KOPT-K1 (cell line): ENCODE measurements at regions not wholly inside any gene's neighbourhood (a gene's known extent, or its start where the extent isn't known, plus 50 kb on each side); places are given as distances from the start of the nearest gene placed in this dataset.

Experiments used
- H3K27ac ChIP-seq: fragments of 200-600 bp; sonication (generic); 2 replicates; pipeline ENCODE4 v1.5.1; 2016; ENCODE audit warnings: antibody characterized with exemption, mild to moderate bottlenecking, low read depth, low read length; ENCODE audit not compliant: poor library complexity, severe bottlenecking
- H3K36me3 ChIP-seq: fragments of 200-600 bp; sonication (generic); 2 replicates; pipeline ENCODE4 v1.5.1; 2017; ENCODE audit warnings: antibody characterized with exemption, mild to moderate bottlenecking, low read length, moderate library complexity; ENCODE audit not compliant: insufficient read depth
- H3K9me3 ChIP-seq: fragments of 200-600 bp; sonication (generic); 2 replicates; pipeline ENCODE4 v1.5.1; 2017; ENCODE audit warnings: antibody characterized with exemption, low read length, mild to moderate bottlenecking; ENCODE audit not compliant: insufficient read depth, poor library complexity, severe bottlenecking

DNA sequence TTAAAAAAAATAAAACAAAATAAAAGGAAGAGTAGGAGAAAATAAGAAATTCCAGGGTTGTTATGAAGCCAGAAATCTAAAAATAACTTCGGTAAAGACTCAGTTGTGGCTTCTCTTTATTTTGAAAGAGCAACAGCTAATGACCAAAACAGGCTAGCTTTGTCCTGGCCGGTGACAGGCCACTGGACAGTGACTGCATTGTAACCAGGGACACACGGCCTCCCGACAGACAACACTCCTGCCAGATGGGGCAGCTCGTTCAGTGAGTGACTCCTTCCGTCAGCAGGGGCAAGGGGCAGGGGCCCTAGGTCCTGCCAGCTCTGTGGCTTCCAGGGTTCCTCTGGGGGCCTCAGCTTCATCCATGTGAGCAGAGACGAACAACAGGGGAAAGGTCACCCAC, 173.4 kb downstream of the KATNAL1 start:
- H3K36me3 ChIP-seq = no peaks in the 10 kb centered on the region
- no peaks in the 10 kb centered on the region for H3K9me3 ChIP-seq
- H3K27ac ChIP-seq = no peak overlapping the region

DNA sequence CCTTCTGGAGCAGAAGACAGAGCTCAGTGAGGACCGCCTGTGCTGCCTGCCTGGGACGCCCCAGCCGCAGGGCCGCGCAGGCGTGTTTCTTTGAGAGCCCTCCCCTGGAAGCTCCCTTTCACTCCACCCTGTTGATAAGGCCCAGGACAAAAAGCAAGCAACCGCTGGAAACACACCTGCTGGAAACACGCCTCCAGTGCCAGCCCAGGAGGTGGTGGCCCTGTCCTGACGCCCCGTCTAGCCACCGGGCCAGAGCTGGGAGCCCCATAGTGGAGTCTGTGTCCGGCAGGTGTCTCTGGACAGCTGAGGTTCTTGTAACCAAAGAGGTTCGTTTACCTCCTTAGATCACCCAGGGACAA, 173.8 kb downstream of the KATNAL1 start:
- H3K36me3 ChIP-seq = no peaks in the 10 kb centered on the region
- H3K27ac ChIP-seq = no peak overlapping the region
- H3K9me3 ChIP-seq = no peaks in the 10 kb centered on the region

- peak overlapping the region; percentile 58 for H3K27ac ChIP-seq
- no peaks in the 10 kb centered on the region for H3K9me3 ChIP-seq
- no peaks in the 10 kb centered on the region for H3K36me3 ChIP-seq
These were observed 174.5 kb downstream of the KATNAL1 start for GRCh38 chr13:30132623-30133553.

- Histone ChIP-seq H3K9me3 (no peaks in the 10 kb centered on the region), H3K27ac (no peak overlapping the region), H3K36me3 (no peaks in the 10 kb centered on the region)
These were observed 177.9 kb downstream of the KATNAL1 start for GRCh38 chr13:30129411-30129810.

- Histone ChIP-seq H3K36me3 (no peaks in the 10 kb centered on the region), H3K9me3 (no peaks in the 10 kb centered on the region), H3K27ac (no peak overlapping the region)
These were observed 178.8 kb downstream of the KATNAL1 start for GRCh38 chr13:30128591-30128990.

- H3K9me3 ChIP-seq = no peaks in the 10 kb centered on the region
- no peak overlapping the region for H3K27ac ChIP-seq
- H3K36me3 ChIP-seq = no peaks in the 10 kb centered on the region
These were observed 179.3 kb downstream of the KATNAL1 start for GRCh38 chr13:30128095-30128494.

DNA sequence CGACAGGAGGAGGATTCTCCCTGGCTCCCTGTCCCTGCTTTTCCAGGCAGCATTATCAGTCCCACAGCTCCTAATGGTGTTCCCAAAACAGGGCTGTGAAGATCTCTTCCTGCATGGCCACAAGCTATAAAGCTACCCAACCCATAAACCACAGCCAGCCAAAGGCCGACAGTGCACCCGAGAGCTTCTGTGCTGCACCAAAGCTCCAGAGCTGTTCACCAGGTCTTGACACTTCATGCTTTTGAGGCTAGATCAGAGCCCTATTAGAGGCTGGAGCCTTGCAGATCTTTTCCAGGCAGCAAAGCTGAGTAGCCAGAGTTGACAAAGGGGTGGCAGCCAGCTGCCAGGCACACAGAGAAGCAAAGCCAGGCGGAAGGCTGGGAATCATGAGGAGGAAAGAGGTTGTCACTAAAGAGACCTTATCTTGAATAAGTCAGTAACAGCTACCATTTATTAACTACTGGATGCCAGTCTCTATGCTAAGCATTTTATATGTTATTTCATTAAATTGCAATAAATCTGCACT, 180.4 kb downstream of the KATNAL1 start:
- Histone ChIP-seq H3K36me3 (no peaks in the 10 kb centered on the region), H3K27ac (no peak overlapping the region), H3K9me3 (no peaks in the 10 kb centered on the region)

- Histone ChIP-seq H3K9me3 (no peaks in the 10 kb centered on the region), H3K27ac (no peak overlapping the region)
These were observed 181.8 kb downstream of the KATNAL1 start for GRCh38 chr13:30125422-30126073.

GRCh38 chr13:30124131-30124768, 183.1 kb downstream of the KATNAL1 start:
- H3K27ac ChIP-seq = no peak overlapping the region
- no peaks in the 10 kb centered on the region for H3K9me3 ChIP-seq
- H3K36me3 ChIP-seq = no peaks in the 10 kb centered on the region

More at GRCh38 chr13:30125422-30126073, 181.8 kb downstream of the KATNAL1 start:
- no peaks in the 10 kb centered on the region for H3K36me3 ChIP-seq

DNA sequence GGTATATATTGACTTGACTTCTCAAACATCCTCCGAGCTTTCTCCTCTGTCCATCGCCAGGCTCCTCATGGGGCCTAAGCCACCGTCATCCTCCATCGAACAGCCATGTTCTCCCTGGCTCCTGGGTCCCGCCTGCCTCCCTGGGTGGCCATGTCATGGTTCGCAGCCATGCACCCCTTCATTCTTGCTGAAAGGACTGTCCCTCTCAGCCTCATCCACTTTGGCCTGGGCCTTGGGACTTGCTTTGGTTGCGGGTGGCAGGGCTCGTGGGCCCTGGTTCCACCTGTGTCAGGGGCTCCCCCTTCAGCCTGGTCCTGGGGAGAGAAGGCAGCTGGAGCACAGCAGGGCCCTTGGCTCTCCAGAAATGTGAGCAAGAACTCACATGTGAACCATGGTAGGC, 183.8 kb downstream of the KATNAL1 start:
- H3K9me3 ChIP-seq = no peaks in the 10 kb centered on the region
- H3K36me3 ChIP-seq = no peaks in the 10 kb centered on the region
- H3K27ac ChIP-seq = no peak overlapping the region

DNA sequence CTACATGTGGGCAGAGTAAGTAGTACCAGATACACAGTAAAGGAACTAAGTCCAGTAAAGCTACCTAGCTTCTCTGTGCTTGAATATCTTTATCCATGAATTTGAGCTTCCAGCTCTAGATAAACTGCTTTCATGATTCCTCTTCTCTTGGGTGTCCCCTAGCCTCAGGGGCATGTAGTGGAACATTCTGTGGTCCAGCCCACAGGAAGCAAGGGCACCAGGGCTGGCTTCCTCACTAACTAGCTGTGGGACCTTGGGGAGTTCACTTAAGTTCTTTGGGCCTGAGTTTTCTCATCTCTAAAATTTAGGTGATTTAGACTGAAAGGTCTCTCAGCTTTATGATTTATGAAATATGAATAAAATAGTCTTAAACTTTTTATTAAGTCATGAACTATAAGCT, 185.7 kb downstream of the KATNAL1 start:
- no peak overlapping the region for H3K27ac ChIP-seq
- H3K9me3 ChIP-seq = no peaks in the 10 kb centered on the region
- H3K36me3 ChIP-seq = no peaks in the 10 kb centered on the region

DNA sequence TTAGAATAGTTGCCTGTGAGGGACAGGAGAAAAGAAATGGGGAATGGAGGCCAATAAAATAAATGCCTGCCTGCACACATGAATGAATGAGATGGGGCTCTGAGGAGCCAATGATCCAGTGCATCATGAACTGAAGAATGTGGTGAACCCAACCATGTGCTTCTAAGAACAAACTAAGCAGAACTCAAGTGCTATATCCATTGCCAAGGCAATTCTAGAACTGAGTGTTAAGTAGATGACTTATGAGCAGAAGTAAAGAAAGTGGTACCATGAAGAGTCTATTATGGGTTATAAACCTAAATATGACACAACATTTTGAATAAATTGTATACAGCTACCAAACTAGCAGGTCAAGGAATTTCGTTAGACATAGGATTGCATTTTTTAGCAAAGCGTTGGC, 186.1 kb downstream of the KATNAL1 start:
- H3K27ac ChIP-seq = no peak overlapping the region
- H3K36me3 ChIP-seq = no peaks in the 10 kb centered on the region
- no peaks in the 10 kb centered on the region for H3K9me3 ChIP-seq

GRCh38 chr13:30120133-30120822, 187.1 kb downstream of the KATNAL1 start:
- H3K27ac ChIP-seq = peak overlapping the region; percentile 47
- no peaks in the 10 kb centered on the region for H3K9me3 ChIP-seq
- no peaks in the 10 kb centered on the region for H3K36me3 ChIP-seq

GRCh38 chr13:30119476-30119875, 187.9 kb downstream of the KATNAL1 start:
- Histone ChIP-seq H3K36me3 (no peaks in the 10 kb centered on the region), H3K9me3 (no peaks in the 10 kb centered on the region), H3K27ac (peak overlapping the region; percentile 47)

- Histone ChIP-seq H3K27ac (no peak overlapping the region), H3K36me3 (no peaks in the 10 kb centered on the region)
These were observed 191.0 kb downstream of the KATNAL1 start for GRCh38 chr13:30116379-30116778.

More at GRCh38 chr13:30116379-30116778, 191.0 kb downstream of the KATNAL1 start:
- H3K9me3 ChIP-seq = no peaks in the 10 kb centered on the region
